ENCODE measurements at regions not wholly inside any gene's neighbourhood (a gene's known extent, or its start where the extent isn't known, plus 50 kb on each side); places are given as distances from the start of the nearest gene placed in this dataset.
"Not testable (repeated sequence)": the region's sequence is repeated elsewhere in the genome, so short reads cannot be mapped to it uniquely, and the experiment has no call there.

GRCh38 chr22:47355388-47355725 is 592.9 kb downstream of the TBC1D22A start:
- DNase-seq (ENCODE audit: low spot score), result no peak

GRCh38 chr22:47354668-47355387 is 592.4 kb downstream of the TBC1D22A start:
- DNase-seq (ENCODE audit: low spot score), result no peak

GRCh38 chr22:47352920-47353700 is 590.7 kb downstream of the TBC1D22A start:
- no peak for DNase-seq (ENCODE audit: low spot score)

- DNase-seq (ENCODE audit: low spot score), result no peak
Observed at GRCh38 chr22:47351836-47352579, 589.6 kb downstream of the TBC1D22A start.

GRCh38 chr22:47346287-47346686 is 583.8 kb downstream of the TBC1D22A start:
- DNase-seq (ENCODE audit: low spot score), result not testable (repeated sequence)

GRCh38 chr22:47345025-47345424 is 582.6 kb downstream of the TBC1D22A start:
- no peak for DNase-seq (ENCODE audit: low spot score)

- no peak for DNase-seq (ENCODE audit: low spot score)
Observed at GRCh38 chr22:47344414-47344813, 582.0 kb downstream of the TBC1D22A start.

- DNase-seq (ENCODE audit: low spot score), result no peak
Observed at GRCh38 chr22:47343611-47344010, 581.2 kb downstream of the TBC1D22A start.

GRCh38 chr22:47342446-47342845 is 580.0 kb downstream of the TBC1D22A start:
- no peak for DNase-seq (ENCODE audit: low spot score)

GRCh38 chr22:47341464-47341863 is 579.0 kb downstream of the TBC1D22A start:
- no peak for DNase-seq (ENCODE audit: low spot score)

- DNase-seq (ENCODE audit: low spot score), result no peak
Observed at GRCh38 chr22:47340851-47341436, 578.5 kb downstream of the TBC1D22A start.

- DNase-seq (ENCODE audit: low spot score), result peak; percentile 14
Observed at GRCh38 chr22:47337161-47337621, 574.7 kb downstream of the TBC1D22A start.

GRCh38 chr22:47335958-47336357 is 573.5 kb downstream of the TBC1D22A start:
- DNase-seq (ENCODE audit: low spot score), result no peak

GRCh38 chr22:47335460-47335859 is 573.0 kb downstream of the TBC1D22A start:
- DNase-seq (ENCODE audit: low spot score), result no peak

- no peak for DNase-seq (ENCODE audit: low spot score)
Observed at GRCh38 chr22:47334601-47335000, 572.2 kb downstream of the TBC1D22A start.

- no peak for DNase-seq (ENCODE audit: low spot score)
Observed at GRCh38 chr22:47333625-47334024, 571.2 kb downstream of the TBC1D22A start.

GRCh38 chr22:47332246-47332980 is 570.0 kb downstream of the TBC1D22A start:
- DNase-seq (ENCODE audit: low spot score), result no peak

- DNase-seq (ENCODE audit: low spot score), result no peak
Observed at GRCh38 chr22:47331750-47332149, 569.3 kb downstream of the TBC1D22A start.

GRCh38 chr22:47329727-47330650 is 567.5 kb downstream of the TBC1D22A start:
- DNase-seq (ENCODE audit: low spot score), result no peak

GRCh38 chr22:47328550-47329243 is 566.2 kb downstream of the TBC1D22A start:
- DNase-seq (ENCODE audit: low spot score), result no peak
